HL-60 (cell line): ENCODE measurements at regions not wholly inside any gene's neighbourhood (a gene's known extent, or its start where the extent isn't known, plus 50 kb on each side); places are given as distances from the start of the nearest gene placed in this dataset.

Experiments
- DNase-seq, 2 experiments: peaks; one replicate each; pipeline ENCODE4 v3.0.0-alpha.2; 2010 to 2020; ENCODE audit warnings: low read depth in 1 of 2, low spot score in 1 of 2
- H3K27ac ChIP-seq: fragments of 250-450 bp; sonication (Bioruptor Pico); replicated peaks from 2 replicates; pipeline ENCODE4 v1.5.1; 2020; ENCODE audit warnings: mild to moderate bottlenecking, moderate library complexity
- H3K27me3 ChIP-seq: fragments of 250-450 bp; sonication (Bioruptor Pico); 2 replicates; pipeline ENCODE4 v1.5.1; 2021; ENCODE audit warnings: mild to moderate bottlenecking, moderate library complexity; ENCODE audit not compliant: insufficient read depth, poor library complexity, severe bottlenecking
- H3K4me3 ChIP-seq: replicated peaks from 2 replicates; pipeline ENCODE4 v1.5.1; 2011; ENCODE audit warnings: mild to moderate bottlenecking, control low read depth, low read length; ENCODE audit not compliant: insufficient read depth
- GABPA ChIP-seq: IDR thresholded peaks from 2 replicates; pipeline ENCODE4 v1.6.1; 2012; ENCODE audit warnings: low read depth
- POLR2AphosphoS5 ChIP-seq: IDR thresholded peaks from 2 replicates; pipeline ENCODE4 v1.6.1; 2012; ENCODE audit warnings: low read depth
- SPI1 ChIP-seq: IDR thresholded peaks from 2 replicates; pipeline ENCODE4 v1.6.1; 2012; ENCODE audit warnings: low read depth, mild to moderate bottlenecking, borderline replicate concordance
- TF ChIP-seq, protein P1 (sequence below): IDR thresholded peaks from one replicate; pipeline ENCODE4 v1.5.1; 2011; ENCODE audit warnings: low read length, control low read depth, inconsistent platforms; ENCODE audit not compliant: insufficient read depth
- TF ChIP-seq, protein P2 (sequence below): IDR thresholded peaks from 2 replicates; pipeline ENCODE4 v1.6.1; 2012; ENCODE audit warnings: low read depth; ENCODE audit not compliant: insufficient replicate concordance

DNA sequence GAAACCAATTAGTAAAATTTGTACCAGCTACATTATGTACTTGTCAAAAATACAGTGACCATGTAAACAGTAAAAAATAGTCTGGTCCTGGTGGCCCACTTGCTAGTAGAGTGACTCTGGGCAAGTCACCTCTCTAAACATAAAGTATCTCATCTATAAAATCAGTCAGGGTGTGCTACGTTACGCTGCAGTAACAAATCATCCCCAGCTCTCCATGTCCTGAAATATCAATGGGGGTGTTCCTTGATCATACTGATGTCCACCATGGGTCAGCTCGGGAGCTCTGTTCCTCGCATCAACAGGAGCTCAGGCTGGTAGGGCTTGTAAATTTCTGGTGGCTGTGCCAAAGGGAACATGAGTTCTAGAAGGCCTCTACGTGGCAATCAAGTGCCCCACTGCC, 268.6 kb downstream of the RAB28 start:
- H3K4me3 ChIP-seq, result no peak overlapping the region
- no peak for DNase-seq
- H3K27me3 ChIP-seq, result no peaks in the 10 kb centered on the region
- H3K27ac ChIP-seq, result no peak overlapping the region
- TF ChIP-seq, protein P1, sequence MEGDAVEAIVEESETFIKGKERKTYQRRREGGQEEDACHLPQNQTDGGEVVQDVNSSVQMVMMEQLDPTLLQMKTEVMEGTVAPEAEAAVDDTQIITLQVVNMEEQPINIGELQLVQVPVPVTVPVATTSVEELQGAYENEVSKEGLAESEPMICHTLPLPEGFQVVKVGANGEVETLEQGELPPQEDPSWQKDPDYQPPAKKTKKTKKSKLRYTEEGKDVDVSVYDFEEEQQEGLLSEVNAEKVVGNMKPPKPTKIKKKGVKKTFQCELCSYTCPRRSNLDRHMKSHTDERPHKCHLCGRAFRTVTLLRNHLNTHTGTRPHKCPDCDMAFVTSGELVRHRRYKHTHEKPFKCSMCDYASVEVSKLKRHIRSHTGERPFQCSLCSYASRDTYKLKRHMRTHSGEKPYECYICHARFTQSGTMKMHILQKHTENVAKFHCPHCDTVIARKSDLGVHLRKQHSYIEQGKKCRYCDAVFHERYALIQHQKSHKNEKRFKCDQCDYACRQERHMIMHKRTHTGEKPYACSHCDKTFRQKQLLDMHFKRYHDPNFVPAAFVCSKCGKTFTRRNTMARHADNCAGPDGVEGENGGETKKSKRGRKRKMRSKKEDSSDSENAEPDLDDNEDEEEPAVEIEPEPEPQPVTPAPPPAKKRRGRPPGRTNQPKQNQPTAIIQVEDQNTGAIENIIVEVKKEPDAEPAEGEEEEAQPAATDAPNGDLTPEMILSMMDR, result no peak
- TF ChIP-seq, protein P2, sequence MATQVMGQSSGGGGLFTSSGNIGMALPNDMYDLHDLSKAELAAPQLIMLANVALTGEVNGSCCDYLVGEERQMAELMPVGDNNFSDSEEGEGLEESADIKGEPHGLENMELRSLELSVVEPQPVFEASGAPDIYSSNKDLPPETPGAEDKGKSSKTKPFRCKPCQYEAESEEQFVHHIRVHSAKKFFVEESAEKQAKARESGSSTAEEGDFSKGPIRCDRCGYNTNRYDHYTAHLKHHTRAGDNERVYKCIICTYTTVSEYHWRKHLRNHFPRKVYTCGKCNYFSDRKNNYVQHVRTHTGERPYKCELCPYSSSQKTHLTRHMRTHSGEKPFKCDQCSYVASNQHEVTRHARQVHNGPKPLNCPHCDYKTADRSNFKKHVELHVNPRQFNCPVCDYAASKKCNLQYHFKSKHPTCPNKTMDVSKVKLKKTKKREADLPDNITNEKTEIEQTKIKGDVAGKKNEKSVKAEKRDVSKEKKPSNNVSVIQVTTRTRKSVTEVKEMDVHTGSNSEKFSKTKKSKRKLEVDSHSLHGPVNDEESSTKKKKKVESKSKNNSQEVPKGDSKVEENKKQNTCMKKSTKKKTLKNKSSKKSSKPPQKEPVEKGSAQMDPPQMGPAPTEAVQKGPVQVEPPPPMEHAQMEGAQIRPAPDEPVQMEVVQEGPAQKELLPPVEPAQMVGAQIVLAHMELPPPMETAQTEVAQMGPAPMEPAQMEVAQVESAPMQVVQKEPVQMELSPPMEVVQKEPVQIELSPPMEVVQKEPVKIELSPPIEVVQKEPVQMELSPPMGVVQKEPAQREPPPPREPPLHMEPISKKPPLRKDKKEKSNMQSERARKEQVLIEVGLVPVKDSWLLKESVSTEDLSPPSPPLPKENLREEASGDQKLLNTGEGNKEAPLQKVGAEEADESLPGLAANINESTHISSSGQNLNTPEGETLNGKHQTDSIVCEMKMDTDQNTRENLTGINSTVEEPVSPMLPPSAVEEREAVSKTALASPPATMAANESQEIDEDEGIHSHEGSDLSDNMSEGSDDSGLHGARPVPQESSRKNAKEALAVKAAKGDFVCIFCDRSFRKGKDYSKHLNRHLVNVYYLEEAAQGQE, result no peak
- no peak for TF ChIP-seq POLR2AphosphoS5
- no peak for TF ChIP-seq GABPA
- TF ChIP-seq SPI1, result no peak

DNA sequence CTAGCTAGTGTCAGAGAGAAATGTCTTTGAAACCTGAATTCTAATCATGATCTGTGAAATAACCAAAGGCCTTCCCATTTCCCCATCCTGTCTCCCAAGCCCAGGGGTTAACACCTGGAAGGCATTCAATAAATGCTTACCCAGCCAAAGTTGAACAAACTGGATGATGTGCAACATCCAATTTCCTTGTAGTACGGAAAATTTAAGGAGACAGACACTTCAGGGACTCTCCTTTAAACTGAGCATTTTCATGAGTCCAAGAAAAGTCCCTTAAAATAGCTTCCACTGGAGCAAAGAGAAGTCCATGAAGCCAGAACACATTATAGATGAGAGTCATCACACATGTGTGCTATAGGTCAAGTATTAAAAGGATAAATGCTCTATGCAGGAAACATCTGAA, 271.2 kb downstream of the RAB28 start:
- Histone ChIP-seq H3K27me3 (no peaks in the 10 kb centered on the region), H3K27ac (no peak overlapping the region), H3K4me3 (no peak overlapping the region)
- DNase-seq, result no peak
- TF ChIP-seq POLR2AphosphoS5 (no peak), GABPA (no peak), SPI1 (no peak)
- TF ChIP-seq, protein P2, result no peak
- TF ChIP-seq, protein P1, result no peak

DNA sequence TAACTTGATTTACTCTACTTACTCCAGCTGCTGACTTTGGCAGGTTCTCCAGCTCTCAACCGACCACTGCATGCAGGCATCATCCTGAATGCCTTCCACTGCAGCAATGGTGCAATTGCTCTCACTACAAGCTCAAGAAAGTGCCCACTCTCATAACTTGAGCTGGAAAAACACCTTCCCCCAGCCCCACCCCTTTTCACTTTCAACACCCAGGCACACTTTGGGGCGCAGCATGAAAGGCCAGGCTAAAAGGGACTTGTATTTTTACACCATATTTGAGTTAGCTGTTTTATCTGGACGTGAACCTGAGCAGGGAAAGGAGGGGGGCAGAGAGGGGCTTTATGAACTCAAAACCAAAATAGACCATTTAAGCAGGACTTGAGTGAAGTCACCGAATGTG, 274.5 kb downstream of the RAB28 start:
- Histone ChIP-seq H3K4me3 (no peak overlapping the region), H3K27me3 (no peaks in the 10 kb centered on the region), H3K27ac (no peak overlapping the region)
- TF ChIP-seq, protein P1, result no peak
- TF ChIP-seq, protein P2, result no peak
- TF ChIP-seq SPI1 (no peak), GABPA (no peak), POLR2AphosphoS5 (no peak)
- DNase-seq, result no peak
